HG02884 (cell line): ENCODE measurements at regions not wholly inside any gene's neighbourhood (a gene's known extent, or its start where the extent isn't known, plus 50 kb on each side); places are given as distances from the start of the nearest gene placed in this dataset.

ENCODE experiments used
- ATAC-seq: cut with Tn5 transposase; IDR thresholded peaks from one replicate; pipeline ENCODE4 v1.9.1; 2021; ENCODE audit warnings: mild to moderate bottlenecking, moderate library complexity; ENCODE audit not compliant: unreplicated experiment

DNA sequence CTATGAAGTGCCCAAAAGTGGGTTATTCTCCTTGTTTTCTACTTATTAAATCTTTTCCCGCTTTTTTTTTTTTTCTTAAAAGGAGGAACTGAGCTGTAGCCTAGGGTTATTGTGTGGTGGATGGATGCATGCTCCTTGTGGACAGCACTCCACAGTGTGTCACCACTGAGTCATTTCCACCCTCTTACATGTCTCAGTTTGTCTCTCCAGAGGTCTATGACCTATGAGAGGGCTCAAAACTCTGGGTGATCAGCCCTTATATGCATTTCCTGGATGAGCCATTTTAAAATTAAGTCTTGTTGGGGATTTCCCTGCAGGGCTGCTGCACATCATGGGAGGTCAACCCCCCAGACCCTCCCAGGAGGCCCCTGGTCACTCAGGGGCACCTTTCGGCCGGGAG, 102.2 kb upstream of the MOCS2 start:
- peak; percentile 50 for ATAC-seq

DNA sequence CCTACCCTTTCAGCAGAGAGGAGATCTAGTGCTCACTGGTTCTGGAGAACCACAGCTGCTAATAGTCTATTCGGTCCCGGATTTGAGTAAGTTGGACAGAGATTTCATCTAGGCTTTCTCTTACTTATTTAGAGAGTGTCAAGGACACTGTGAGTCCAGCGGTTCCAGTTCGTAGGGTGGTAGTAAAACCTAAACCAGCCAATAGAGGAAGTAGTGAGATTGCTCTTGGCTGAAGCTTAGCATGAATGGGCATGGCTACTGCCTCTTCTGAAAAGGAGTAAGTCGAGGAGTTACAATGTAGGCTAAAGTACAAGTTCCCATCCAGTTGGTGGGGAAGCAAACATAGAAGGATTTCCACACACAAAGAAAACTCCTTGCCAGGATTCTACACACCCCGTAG, 109.6 kb upstream of the MOCS2 start:
- no peak for ATAC-seq

DNA sequence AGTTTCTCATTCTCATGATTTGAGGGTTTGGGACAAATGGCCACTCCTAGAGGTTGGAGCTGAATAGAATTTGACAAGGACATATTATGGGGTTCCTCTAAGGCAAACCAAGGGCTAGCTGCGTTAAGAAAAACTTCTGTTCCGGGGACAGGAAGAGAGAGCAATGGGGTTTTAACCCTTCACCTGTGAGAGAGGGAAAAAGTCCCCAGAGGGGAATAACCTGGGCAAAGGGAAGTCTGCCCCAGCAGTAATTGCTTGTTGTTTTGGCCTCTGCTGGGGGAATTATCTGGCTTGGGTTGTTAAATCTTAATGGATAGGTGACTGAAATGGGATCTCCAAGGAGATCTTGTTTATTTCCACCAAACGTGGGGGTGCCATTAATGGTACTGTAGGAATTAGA, 110.1 kb upstream of the MOCS2 start:
- ATAC-seq, result no peak

DNA sequence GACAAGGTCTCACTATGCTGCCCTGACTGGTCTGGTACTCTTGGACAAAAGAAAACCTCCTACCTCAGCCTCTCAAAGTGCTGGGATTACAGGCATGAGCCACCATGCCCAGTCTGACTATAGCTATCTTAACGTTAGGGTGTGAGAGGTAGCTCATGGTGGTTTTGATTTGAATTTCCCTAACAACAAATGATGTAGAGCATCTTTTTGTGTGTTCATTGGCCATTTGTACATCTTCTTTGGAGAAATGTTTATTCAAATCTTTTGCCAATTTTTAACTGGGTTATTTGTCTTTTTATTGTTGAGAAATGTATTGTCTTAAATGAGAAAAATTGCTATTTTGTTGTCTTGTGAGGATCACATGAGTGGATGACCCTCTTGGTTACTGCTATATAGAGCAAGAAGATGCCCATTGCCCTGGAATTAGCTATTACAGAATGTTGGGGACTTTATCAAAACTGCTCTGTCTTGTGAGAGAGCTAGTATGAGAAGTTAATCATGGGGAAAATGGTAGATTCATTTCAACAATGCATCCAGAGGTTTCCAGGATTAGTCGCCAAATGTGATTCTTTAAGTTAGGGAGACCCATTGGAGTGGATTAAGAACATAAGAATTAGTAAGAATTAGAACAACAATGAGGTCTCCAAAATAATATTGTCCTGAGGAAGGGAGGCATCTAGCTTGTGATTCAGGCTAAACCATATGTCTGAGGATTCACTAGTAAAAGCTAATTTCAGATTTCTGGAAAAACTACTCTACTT, 124.3 kb upstream of the MOCS2 start:
- ATAC-seq, result no peak

DNA sequence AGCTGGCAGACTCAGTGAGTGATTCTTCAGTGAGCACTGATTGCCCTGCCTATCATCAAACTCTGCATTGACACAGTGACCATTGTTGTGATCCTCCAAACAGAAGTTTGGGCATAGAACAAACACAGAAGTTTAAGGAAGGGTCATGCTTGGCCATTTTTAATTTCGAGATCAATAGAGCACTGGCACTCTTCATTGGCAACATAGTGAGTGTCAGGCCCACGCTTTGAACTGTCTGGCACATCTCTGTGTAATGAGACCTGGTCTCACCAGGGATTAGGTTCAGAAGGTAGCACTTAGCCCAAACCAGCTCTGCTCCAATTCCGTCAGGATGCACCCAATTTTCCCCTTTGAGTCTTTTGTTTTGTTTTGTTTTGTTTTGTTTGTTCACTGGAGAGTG, 127.1 kb upstream of the MOCS2 start:
- no peak for ATAC-seq

DNA sequence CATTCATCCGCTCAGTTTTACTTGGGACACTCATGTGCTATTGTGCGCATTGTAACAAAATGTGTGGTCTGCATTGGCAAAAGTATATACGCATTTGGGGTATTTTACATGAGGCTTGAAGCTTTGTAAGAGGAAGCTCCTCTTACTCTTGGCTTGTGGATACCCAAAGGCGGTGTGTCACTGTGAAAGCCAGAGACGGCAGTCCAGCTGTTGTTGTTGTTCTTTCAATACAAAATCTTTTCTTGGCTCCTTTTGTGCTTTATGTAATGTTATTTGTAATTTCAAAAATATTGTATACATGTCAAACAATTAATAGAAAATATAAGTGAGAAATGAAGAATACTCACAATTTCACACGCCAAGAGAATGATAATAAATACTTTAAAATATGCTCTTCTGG, 128.3 kb upstream of the MOCS2 start:
- no peak for ATAC-seq

DNA sequence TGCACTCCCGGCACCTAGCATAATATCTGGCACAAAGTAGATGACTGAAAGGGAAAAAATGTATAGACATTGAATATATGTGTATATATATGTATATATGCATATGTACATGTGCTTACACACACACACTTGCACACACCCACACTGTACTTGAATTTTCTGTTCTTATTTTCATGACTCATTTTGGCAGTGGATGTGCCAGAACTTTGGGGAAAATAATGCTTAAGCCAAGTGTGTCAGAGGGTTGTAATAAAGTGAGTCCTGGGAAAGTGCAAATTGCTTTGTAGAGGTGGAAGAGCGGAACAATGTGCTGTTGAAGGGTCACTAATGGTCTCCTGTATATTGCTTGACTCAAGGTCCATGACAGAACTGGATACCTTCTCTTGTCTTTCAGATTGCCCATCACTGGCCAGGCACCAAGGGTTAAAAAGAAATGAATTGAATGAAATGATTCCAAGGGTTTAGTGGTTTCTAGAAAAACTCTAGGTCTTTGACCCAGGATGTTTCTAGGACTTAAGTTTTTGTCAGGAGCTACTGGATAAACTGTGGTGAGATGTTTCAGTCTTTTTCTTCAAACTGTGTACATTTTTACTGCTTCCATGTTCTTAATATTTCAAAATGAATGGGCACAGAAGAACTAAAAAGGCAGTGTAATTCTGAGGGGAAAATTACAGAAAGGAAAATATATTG, 129.9 kb upstream of the MOCS2 start:
- no peak for ATAC-seq

DNA sequence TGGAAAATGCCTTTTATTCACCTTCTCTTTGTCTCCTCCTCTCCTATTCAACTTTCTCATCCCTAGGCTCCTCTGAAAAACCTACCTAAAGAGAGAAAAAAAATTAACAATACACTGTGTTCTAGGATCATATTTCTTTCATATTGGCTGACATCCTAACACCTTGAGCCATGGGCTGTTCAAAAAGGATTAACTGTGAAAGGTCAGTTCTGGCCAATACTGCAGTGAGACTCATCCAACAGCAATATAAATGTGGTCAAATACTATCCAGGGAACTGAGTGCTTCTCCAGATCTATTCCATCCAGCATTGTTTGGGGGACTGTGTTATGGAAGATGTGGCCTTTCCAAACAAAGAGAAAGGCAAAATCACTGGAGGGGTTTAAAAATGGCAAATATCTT, 131.1 kb upstream of the MOCS2 start:
- no peak for ATAC-seq

DNA sequence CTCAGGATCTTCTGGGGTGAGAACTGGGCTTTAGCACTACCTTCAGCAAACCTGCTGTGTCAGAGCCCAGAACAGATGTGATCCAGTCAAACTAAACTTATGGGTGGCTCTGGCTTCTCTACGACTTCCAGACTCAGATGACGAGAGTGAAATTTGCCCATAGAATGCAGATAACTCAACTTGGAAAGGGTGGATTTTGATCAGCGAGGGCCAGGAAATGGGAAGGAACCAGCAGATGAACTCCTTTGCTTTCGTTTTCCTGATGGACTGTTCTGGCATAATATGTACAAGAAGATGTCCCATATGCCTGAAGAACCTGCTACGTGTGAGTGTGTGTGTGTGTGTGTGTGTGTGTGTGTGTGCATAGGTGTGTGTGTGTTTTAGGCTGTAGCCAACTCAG, 132.0 kb upstream of the MOCS2 start:
- ATAC-seq, result no peak

DNA sequence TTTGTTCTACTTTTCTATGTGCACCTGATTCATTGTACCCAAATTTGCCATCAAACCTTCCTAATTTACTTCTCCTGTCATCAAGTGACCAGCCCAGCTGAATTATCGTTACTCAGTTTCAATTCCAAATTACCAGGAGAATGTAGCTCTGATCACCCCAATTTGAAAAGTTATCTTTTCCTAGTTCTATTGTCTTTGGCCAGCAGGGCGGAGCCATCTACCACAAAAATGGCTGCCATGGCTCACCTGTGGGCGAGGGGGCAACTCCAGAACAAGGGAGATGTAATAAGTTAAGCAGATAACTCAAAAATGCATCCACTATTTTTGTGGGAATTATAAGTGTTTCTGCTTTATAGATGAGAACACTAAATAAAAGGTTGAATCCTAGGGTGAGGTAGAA, 133.8 kb upstream of the MOCS2 start:
- ATAC-seq, result no peak

DNA sequence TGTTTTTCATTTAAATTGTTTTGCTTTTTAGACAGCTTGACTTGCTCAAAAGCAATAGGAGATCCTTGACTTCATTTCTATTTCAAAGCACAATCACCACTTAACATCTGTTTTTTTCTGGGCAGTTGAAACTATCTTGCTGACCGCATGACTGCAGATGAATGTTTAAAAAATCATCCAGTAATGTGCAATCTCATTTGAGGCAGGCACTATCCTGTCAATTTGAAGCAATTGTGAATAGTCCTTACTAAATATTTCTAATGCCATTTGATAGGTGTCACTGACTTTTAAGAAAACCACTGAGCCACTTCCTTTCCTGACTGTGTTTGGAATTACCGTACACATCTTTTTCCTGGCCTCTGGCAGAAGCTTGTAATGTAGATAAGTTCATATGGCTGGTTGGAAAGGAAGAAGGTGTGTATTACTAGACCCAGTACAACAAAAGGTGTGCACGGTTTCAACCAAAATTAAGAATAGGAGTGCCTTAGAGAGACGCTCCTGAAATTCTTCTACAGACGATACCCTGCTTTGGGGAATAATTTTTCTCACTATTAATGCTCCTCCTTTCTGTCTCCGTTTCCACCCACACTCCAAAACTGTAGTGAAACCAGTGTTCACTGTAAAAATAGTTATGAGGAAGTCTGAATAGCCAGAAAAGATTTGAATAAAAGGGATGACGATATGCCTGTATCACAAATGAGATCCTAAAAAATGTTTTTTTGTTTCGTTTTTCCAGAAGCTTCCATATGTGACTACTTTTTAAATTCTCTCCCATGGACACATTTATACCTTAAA, 136.7 kb upstream of the MOCS2 start:
- ATAC-seq, result peak; percentile 56

DNA sequence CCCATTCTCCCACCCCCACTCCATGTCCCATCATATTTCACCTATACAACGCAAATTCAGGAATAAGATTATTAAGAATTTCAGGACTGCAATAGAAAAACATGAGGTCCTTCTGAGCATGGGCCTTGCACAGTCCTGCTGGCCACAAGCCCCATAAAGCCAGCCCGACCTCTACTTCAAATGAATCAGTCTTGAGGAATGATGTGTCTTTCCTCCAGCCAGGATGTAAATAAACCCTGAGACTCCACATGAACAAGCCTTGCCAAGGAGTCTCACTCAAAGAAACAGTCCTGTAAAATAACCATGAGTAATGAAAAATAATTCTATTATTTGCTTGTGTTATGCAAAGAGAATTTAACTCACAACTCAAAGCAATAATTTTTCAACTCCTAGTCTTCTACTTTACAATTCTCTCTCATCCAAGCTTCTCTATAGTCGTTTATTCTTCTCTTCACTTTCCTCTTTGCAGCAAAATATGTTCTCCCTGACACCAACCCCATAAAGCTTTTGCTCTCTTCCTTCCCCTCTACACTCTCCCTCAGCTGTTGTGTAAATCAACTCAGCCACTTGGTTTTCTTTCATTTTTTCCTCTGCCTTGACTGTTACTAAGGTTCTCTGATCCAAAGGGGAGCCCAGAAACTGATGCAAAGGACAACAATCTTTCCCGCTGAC, 140.1 kb upstream of the MOCS2 start:
- ATAC-seq, result no peak

DNA sequence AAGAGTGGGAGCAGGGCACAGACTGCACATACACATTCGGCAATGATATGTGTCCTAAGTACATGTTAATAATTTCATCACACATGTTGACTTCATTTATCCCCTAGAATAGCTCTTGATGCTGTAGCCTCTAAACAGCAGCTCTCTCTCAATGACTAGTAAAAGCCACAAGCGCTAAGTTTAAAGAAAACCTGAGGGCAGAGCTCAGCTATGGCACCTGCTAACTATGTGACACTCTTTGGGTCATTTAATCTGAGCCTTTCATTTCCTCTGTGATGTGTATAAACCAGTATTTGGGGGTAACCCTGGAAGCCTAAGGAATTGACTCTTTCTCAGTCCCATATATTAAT, 140.6 kb upstream of the MOCS2 start:
- no peak for ATAC-seq

DNA sequence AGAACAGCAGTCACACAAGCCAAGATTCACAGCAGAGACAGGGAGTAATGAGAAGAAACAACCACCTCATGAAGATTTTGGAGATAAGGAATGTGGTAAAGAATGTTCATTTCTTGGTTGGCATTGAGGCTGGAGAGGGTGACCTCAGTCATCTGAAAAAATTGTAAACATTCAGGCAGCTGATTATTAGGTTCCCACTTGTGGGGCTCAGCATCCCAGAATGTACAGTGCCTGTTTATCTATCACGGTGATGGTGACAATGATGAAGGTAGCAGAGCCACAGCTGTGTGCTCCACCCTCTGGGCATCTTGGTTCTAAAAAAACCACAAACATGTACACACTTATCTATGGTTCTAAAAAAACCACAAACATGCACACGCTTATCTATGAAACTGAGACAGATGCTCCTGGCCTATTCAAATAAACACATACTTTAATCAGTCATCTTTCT, 143.9 kb upstream of the MOCS2 start:
- no peak for ATAC-seq

DNA sequence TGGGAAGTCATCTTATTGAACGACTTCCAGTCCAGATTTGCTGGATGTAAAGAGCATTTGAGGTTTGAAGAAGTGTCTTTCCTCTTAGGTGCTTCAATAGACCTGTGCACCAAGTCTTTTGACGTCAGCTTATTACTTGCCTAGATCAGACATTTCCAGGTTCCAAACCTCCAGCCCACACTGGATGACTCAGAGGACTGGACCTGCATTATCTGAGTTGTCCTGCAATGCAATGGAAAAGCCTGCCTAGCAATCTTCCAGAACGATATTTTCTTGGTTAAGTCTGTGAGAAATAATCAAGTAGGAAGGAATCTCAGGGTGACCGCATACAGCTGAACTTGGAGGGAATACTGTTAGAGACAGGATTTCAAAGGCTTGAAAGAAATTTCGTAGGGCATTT, 147.2 kb upstream of the MOCS2 start:
- no peak for ATAC-seq

DNA sequence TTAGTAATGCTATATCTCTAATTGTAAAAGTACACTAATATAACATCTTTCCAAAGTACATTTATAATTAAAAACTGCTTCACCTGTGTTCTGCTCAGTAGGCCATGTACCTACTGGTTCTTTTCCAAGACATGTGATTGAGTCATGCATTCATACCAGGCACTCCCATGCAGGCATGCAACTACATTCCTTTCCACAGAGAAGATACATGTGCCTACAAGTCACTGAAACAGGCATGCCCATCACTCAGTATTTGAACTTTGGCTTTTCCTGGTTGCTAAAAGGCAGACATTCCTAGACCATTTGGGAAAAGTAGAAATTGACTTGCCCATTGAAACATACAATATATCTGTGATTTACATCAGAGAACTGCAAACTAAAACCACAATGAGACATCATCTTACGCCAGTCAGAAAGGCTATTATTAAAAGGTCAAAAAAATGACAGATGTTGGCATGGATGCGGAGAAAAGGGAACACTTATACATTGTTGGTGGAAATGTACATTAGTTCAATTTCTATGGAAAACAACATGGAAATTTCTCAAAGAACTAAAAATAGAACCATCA, 148.3 kb upstream of the MOCS2 start:
- no peak for ATAC-seq

DNA sequence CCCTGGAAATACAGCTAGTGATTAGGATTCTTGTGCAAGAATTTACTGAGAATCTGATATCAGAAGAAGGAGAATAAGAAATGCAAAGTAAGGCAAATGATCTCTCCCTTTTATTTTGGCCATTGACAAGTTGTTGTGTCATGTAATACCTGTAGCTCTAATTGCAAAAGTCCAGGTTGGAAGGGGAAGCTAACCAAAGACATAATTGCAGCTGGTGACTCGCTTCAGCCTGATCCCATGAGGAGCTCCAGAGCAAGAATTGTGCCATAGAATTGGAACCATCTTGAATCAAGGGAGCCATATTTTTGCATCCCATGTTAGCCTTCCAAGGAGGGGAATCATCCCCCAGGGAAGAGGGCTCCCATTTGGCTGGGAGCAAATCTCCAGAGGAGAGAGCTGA, 149.6 kb upstream of the MOCS2 start:
- no peak for ATAC-seq

DNA sequence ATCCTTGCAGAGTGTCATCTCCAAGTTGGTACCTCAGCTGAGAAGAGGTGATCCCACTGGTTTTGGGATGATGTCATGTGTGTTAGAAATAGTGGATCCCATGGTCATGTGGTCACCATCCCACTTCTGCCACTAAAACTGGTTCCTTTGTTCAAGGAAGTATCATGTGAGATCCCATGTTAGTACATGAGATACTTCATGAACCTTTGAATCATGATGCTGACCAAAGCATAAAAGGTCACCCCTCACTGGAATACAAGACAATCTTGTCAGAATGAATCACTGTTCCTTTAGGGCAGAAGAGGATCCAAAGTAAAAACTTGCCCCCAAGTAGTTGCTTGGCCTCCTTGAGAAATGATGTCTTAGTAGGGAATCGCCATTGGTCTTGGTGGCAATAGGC, 150.9 kb upstream of the MOCS2 start:
- no peak for ATAC-seq

DNA sequence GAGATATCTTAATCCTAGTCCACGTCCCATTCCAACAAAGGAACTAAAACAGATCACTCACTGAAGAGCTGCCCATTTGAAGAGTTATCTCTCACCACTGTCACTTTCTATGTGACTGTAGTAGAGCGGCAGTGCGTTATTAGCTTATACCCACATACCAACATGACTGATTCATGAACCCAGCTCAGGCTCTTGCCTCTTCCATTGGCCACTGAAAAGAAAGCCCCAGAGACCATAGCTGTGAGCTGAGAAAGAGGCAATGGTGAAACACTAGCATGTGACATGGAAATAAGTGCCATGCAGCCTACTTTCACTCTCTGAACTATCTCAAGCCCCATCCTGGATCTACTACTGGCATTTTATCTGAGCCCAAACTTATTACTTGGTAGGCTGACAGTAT, 151.7 kb upstream of the MOCS2 start:
- ATAC-seq, result no peak

DNA sequence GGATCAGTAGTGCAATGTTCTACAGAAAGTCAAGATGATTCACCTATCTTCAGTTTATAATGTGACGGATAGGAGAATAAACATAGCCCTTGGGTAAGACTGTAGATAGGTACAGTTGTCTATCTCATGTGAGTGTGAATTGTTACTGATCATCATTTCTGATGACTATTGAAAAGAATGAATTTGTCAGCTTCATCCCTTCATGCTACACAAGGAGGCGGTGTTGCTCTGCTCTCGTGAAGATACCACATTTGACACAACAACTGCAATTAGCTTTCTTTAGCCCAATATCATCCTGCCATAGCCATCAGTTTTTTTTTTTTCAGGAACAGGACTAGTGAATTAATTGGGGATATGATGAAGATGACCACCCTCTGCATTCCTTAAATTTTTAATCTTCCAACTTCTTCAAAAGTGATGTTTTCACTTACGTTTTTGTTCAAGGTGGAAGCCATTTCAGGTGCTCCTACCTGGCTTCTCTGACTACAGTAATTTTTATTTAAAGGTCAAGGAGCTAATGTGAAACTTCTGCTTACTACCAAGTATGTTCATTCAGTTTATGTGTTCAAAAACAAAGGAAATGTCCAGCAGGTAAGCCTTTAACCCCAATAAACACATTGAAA, 152.9 kb upstream of the MOCS2 start:
- ATAC-seq, result no peak

DNA sequence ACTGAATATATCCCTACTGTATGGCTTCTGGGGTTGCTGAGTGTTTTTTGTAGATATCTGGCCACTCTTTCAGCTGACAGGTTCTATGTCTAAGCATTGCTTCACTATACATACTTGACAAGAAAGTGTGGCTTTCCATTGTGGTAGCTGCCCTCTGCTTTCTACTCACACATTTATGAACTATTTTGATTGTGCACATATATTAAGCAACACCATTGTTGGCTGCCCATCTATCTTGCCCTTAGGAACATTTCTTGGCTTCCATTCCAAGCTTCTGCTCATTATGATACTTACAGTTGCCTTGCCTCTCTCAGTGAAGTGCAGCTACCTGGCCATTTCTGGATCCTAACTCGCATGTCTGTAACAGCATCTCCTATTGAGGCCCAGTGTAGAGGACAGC, 153.6 kb upstream of the MOCS2 start:
- no peak for ATAC-seq
